Fibroblast of the conjunctiva (primary cell): ENCODE measurements at regions not wholly inside any gene's neighbourhood (a gene's known extent, or its start where the extent isn't known, plus 50 kb on each side); places are given as distances from the start of the nearest gene placed in this dataset.
"Not testable (repeated sequence)": the region's sequence is repeated elsewhere in the genome, so short reads cannot be mapped to it uniquely, and the experiment has no call there.

ENCODE experiments used
- DNase-seq: peaks from one replicate; pipeline ENCODE4 v3.0.0-alpha.2; 2010; ENCODE audit warnings: low read depth

GRCh38 chr5:21051945-21052344 is 1063.9 kb upstream of the CDH18 start:
- DNase-seq, result no peak

GRCh38 chr5:21049901-21050300 is 1061.9 kb upstream of the CDH18 start:
- no peak for DNase-seq

DNA sequence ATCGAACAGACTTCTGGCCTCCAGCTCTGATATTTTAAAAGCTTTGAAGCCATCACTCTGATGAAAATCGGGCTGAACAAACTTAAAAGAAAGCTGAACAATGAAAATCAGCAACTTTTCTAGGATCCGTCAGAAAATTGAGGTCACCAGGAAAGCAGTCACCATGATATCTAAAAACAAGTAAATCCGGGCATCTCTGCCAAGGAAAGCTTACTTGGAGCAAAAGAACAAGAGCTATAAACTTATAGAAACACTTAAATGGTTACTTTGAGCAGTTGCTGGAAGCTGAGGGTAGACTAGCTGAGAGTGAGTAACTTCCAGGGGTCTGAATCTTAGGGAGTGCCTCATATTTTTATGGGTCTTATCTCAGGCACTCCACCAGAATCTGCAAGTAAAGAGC is 1043.0 kb upstream of the CDH18 start:
- DNase-seq, result no peak

- no peak for DNase-seq
These were observed 1037.0 kb upstream of the CDH18 start for GRCh38 chr5:21024966-21025365.

GRCh38 chr5:21013237-21013636 is 1025.2 kb upstream of the CDH18 start:
- no peak for DNase-seq

DNA sequence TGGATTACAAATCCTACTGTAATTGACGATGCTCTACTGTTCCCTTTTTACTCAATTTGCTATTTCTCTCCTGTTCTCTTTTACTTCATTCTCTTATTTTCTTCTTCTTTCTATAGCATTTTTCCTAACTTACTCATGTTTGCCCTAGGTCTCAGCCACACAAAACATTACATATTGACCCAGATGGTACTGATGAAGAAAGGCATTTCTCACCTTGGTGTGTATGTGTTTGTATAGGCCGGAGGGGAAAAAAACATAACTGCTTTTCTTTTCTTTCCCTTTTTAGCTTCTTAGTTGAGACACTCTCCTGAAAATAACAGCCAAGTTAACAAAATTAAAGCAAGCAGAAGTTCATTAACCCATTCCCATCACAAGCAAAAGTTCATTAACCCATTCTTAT is 1019.8 kb upstream of the CDH18 start:
- no peak for DNase-seq

- not testable (repeated sequence) for DNase-seq
These were observed 1000.9 kb upstream of the CDH18 start for GRCh38 chr5:20988933-20989332.

DNA sequence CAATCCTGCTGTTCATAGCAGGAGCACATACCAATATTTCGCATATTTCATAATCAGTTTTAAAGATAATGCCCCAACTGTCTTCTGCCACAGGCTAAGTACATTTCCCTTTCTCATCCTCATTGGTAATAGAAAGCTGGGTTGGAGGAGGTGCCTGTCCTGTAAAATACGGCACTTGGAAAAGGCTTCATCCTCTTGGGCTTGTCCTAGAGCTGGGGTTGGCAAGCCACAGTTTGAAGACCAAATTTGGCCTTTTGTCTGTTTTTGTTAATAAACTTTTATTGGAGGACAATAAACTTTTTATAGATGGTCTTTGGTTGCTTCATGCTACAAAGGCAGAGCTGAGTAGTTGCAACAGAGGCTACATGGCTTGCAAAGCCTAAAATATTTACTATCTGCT is 997.8 kb upstream of the CDH18 start:
- no peak for DNase-seq

DNA sequence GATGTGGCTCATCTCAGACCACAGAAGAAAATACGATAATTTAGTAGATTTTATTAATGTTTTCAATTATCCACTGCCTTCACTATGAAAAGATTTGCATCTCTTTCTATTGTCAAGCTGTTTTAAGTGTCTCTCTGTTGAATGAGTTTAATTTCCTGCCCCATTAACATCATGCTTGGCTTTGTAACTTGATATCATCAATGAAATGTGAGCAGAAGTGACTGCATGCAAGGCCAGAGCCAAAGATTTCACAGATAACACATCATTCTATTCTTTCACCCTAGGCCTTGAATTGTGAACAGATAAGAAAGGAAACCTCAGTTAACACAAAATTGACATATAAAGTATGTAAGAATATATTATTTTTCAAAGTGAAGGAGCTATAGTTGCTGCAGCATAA is 986.4 kb upstream of the CDH18 start:
- DNase-seq, result no peak

GRCh38 chr5:20972419-20972925 is 984.5 kb upstream of the CDH18 start:
- peak; percentile 17 for DNase-seq

- no peak for DNase-seq
These were observed 971.3 kb upstream of the CDH18 start for GRCh38 chr5:20959347-20959746.

DNA sequence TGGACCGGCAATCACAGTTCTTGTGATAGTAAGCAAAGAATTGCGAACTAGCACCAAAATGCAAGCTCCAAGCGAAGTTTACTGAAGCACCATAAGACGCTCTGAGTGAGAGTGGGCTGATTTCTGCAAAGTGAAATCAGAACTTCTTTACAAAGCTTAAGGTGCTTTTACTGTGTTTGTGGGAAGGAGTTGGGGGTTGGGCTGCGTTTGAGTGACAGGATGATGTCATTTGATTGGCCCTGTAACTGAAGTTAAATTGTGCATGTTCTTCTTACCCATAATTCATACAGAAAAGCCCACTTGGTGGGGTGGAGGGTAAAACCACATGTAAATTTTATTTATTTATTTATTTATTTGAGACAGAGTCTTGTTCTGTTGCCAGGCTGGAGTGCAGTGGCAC is 970.6 kb upstream of the CDH18 start:
- DNase-seq, result no peak

- no peak for DNase-seq
These were observed 968.1 kb upstream of the CDH18 start for GRCh38 chr5:20956134-20956533.

DNA sequence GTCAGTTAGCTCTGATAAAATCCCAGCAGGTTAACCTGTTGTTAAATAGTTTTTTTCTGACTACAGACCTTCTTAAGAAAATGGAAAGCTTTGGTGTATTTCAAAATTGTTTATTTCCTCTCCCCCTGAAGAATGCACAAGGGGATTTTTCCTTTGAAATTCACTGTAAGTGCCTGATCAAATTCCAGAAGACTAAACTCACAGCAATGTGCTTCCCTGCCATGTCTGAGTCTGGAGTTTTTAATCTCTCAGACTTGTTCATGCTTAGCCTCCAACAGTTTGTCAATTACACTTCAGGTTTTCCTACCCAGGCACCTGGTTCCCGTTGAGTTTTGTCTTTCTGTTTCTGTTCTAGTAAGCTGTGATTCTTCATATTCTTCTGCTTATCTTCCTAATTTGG is 961.6 kb upstream of the CDH18 start:
- no peak for DNase-seq

DNA sequence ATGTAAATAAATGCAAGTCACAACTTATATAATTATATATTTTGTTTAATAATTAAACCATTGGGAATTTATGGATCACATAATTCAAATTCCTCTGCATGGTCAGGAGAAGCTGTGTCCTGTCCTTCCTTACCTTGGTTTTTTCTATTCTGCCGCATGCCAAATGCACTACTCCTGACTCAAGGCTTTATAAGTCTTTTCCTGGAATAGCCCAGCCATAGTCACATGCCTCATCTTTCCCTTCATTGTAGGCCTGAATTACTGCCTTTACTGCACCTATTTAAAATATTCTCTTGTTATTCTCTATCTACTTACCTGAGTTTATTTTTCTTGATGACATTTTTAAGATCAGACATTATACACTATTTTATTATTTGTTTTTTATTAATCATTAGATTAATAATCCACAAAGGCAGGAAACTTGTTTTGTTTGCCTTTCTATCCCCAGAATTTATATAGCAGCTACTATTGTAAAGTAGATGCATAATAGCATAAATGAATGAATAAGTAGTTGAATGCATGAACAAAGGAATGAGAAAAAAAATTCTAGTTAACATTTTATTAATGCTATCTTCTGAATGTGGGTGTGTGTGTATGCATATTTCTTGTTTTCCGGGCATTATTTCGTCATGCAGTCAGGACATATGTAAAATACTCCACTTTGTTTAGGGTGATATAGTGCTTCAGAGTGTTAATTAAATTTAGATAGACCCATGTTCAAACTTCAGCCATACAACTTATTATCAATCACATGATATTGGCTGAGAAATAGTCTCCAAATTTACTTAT is 955.4 kb upstream of the CDH18 start:
- DNase-seq, result not testable (repeated sequence)

DNA sequence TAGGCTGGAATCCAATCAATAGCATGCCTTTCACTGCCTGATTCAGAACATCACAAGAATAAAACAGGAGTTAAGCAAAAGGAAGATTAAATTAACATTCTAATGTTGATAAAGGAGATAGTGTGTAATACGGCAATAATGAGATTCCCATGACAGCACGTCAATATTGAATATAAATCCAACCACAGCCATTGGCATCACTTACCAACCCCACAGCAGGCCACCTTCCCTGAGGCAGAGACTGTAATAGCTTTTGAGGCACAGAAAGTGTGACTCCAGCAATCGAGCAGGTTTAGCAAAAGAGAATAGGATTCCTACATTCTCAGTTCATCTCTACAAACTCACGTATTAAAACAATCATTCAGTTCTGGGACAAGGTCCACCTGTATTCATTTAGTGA is 954.6 kb upstream of the CDH18 start:
- DNase-seq, result not testable (repeated sequence)

- not testable (repeated sequence) for DNase-seq
These were observed 952.8 kb upstream of the CDH18 start for GRCh38 chr5:20940786-20941185.

- not testable (repeated sequence) for DNase-seq
These were observed 902.9 kb upstream of the CDH18 start for GRCh38 chr5:20890936-20891335.

GRCh38 chr5:20875726-20876125 is 887.7 kb upstream of the CDH18 start:
- DNase-seq, result not testable (repeated sequence)

DNA sequence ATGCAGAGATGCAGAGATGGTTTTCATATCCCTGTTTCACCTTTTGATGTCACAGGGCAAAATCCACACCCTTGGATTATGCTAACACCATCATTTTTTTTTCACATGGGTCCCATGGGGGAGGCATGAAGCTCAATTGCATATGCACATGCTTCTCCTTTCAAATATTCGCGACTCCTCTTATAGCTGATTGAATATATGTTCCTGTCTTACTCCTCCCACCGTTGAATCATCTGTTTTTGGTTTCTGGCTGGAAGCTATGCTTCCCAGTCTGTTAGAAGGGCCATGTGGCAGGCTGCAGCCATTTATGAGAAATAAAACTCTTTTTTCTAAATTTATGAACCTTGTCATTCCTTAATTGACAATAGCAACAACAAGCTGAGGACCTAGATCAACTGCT is 877.9 kb upstream of the CDH18 start:
- not testable (repeated sequence) for DNase-seq

- no peak for DNase-seq
These were observed 845.2 kb upstream of the CDH18 start for GRCh38 chr5:20833081-20833627.

DNA sequence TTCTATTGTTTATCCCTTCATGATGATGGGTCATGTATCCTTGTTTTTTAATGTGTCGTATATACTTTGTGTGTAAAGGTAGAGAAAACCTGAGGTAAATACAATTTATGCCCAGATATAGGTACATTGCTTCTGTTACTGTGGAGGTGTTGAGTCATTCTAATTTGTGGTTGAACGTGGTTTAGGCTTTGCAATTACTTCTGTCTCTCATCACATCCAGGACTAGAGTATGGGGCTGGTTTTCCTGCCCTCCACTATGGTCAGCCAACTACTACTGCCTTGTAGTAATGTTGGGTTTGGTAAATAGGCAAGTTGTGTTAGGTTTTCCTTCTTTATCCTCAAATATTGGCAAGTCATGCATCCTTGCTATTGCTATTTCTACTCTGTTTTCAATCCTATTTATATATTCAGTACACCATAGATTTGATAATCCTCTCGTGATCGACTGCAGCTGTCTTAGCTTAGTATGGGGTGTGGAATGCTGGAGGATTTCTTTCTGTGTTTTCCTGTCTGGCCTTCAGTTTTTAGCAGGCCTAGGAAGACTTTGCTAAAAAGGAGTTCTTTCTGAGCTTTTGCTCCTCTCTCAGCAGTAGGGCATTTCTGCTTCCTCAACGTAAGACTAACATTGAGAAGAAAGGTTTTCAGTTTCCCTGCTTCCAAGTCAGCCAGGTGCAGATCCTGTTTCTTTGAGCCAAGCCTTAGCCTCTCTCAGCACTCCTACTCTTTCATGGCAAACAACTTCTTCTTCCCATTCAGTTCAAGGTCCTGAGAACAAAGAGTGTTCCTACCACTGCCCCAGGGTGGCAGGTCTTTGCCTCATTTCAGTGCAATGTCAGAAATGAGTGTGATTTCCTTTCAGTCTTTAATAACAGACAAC is 844.4 kb upstream of the CDH18 start:
- DNase-seq, result peak; percentile 9

- DNase-seq, result not testable (repeated sequence)
These were observed 838.0 kb upstream of the CDH18 start for GRCh38 chr5:20825951-20826350.
